ENCODE measurements at regions not wholly inside any gene's neighbourhood (a gene's known extent, or its start where the extent isn't known, plus 50 kb on each side); places are given as distances from the start of the nearest gene placed in this dataset.
A peak's percentile ranks its signal among the peaks of the same experiment; 100 is the strongest.
"Not testable (repeated sequence)": the region's sequence is repeated elsewhere in the genome, so short reads cannot be mapped to it uniquely, and the experiment has no call there.

DNA sequence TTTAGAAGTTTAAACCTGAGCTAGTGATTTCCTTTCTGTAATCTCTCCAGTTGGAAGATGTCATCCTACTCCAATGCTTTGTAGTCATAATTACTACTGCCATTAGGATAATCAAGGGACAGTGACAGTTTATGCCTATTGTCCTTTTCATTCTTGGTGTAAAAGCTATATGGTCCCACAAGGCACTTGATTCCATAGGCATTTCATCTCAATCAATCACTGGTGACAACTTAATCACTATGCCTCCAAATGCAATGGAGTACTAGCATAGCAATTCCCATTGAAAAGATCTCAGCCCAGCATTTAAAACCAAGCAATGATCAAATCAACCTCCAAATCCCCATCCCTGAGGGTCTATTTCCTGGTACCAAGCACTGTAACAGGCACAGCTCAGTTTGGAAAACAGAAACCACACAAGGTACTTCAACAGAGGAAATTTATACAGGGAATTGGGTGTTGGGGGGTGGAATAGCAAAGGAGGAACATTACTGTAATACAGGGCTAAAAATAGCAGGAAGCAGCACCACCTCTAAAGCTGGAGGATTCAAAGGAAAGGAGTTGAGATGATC, 51.0 kb downstream of the FHIP2A start:
- Mint-ChIP-seq H3K36me3 (ENCODE audit: low read depth) (no peaks in the 10 kb centered on the region), H3K4me1 (ENCODE audit: low read depth) (peaks cover 6% of the 10 kb centered on the region), H3K4me3 (no peak overlapping the region), H3K27ac (no peak overlapping the region), H3K27me3 (peaks cover 47% of the 10 kb centered on the region), H3K9me3 (no peaks in the 10 kb centered on the region)
- no peak for DNase-seq

- H3K4me3 Mint-ChIP-seq, result no peak overlapping the region
- DNase-seq, result no peak
- no peaks in the 10 kb centered on the region for H3K36me3 Mint-ChIP-seq (ENCODE audit: low read depth)
- no peak overlapping the region for H3K27ac Mint-ChIP-seq
- H3K4me1 Mint-ChIP-seq (ENCODE audit: low read depth), result peaks cover 13% of the 10 kb centered on the region
- H3K27me3 Mint-ChIP-seq, result peaks cover 65% of the 10 kb centered on the region
- H3K9me3 Mint-ChIP-seq, result no peaks in the 10 kb centered on the region
Observed at GRCh38 chr10:114874827-114875411, 53.3 kb downstream of the FHIP2A start.

DNA sequence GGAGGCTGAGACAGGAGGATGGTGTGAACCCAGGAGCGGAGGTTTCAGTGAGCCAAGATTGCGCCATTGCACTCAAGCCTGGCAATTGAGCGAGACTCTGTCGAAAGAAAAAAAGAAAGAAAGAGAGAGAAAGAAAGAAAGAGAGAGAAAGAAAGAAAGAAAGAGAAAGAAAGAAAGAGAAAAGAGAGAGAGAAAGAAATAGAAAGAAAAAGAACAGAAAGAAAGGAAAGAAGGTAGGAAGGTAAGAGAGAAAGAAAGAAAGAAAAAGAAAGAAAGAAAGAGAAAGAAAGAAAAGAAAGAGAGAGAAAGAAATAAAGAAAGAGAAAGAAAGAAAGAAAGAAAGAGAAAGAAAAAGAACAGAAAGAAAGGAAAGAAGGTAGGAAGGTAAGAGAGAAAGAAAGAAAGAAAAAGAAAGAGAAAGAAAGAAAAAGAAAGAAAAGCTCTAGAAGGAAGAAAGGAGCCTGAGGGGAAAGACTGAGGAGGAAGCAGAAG, 54.1 kb downstream of the FHIP2A start:
- peaks cover 13% of the 10 kb centered on the region for H3K4me1 Mint-ChIP-seq (ENCODE audit: low read depth)
- peaks cover 66% of the 10 kb centered on the region for H3K27me3 Mint-ChIP-seq
- not testable (repeated sequence) for H3K9me3 Mint-ChIP-seq; H3K36me3 Mint-ChIP-seq (ENCODE audit: low read depth); DNase-seq; H3K4me3 Mint-ChIP-seq; H3K27ac Mint-ChIP-seq

DNA sequence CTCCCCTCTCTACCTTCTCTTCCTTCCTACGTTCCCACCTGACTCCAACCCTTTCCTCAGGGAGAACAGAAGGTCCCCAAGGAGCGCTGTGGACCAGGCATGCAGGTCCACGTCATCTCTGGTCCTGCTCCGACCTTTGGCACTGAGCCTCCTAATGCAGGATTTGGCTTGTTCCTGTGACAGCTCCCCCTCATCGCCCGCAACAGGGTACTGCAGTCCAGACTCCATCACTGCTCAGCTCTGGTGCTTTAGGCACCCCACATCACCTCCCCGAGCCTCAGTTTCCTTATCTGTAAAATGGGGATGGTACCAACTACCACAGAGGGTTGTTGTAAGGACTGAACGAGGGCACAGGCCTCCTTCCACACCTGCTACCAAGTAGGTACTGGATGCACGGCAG, 54.6 kb downstream of the FHIP2A start:
- DNase-seq, result no peak
- peaks cover 13% of the 10 kb centered on the region for H3K4me1 Mint-ChIP-seq (ENCODE audit: low read depth)
- H3K9me3 Mint-ChIP-seq, result no peaks in the 10 kb centered on the region
- H3K4me3 Mint-ChIP-seq, result no peak overlapping the region
- peaks cover 66% of the 10 kb centered on the region for H3K27me3 Mint-ChIP-seq
- H3K36me3 Mint-ChIP-seq (ENCODE audit: low read depth), result no peaks in the 10 kb centered on the region
- no peak overlapping the region for H3K27ac Mint-ChIP-seq

DNA sequence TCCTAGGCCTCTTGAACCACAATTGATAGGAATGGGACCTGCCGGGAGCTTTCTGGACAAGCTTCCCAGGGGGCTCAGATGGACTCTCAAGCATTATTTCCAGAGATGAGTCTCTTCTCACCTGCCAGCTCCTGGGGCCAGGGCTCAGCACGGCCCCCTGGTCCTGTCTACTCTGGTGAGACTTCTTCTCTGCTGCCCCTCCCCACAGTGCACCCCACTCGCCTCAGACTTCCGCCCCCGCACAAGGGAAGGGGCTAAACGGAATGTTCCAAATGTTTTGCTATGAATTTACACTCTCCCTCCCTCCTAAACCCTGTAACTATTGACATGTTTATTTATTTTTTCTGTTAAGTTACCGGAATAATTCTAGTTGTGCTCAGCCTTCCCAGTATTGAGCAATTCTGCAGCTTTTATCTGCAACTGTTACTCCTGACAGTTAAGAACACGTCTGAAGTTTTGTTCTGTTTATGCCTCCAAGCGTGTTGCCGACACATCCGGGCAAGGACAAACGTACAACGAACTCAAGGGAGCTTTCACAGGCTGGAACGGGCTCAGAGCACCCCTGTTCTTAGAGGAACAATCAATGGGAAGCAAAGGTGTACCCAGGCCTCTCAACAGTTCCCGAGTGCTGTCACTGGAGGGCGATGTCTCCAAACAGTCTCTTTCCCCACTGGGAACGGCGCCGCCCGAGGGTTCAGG, 55.2 kb downstream of the FHIP2A start:
- no peak overlapping the region for H3K27ac Mint-ChIP-seq
- H3K36me3 Mint-ChIP-seq (ENCODE audit: low read depth), result no peaks in the 10 kb centered on the region
- H3K9me3 Mint-ChIP-seq, result no peaks in the 10 kb centered on the region
- H3K4me1 Mint-ChIP-seq (ENCODE audit: low read depth), result peaks cover 13% of the 10 kb centered on the region
- H3K27me3 Mint-ChIP-seq, result peaks cover 63% of the 10 kb centered on the region
- H3K4me3 Mint-ChIP-seq, result no peak overlapping the region
- DNase-seq, result peak; percentile 51

DNA sequence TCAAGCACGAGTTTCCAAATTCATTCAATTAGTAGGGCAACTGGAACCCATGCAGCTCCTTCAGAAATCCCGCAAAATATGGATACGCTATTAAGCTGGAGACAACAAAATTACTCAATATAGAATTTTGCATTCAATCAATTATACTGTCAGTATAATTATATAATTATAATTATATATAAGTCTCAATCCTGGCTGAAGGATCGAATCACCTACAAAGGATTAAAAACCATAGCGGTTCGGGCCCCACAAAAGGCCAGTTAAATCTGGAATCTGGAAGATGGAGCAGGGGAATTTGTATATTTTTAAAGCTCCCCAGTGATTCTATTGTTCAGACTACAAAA, 55.7 kb downstream of the FHIP2A start:
- H3K36me3 Mint-ChIP-seq (ENCODE audit: low read depth), result no peaks in the 10 kb centered on the region
- H3K9me3 Mint-ChIP-seq, result no peaks in the 10 kb centered on the region
- no peak overlapping the region for H3K4me3 Mint-ChIP-seq
- H3K4me1 Mint-ChIP-seq (ENCODE audit: low read depth), result peaks cover 13% of the 10 kb centered on the region
- DNase-seq, result no peak
- H3K27ac Mint-ChIP-seq, result no peak overlapping the region
- peaks cover 63% of the 10 kb centered on the region for H3K27me3 Mint-ChIP-seq

- no peak for DNase-seq
- Mint-ChIP-seq H3K4me1 (ENCODE audit: low read depth) (peaks cover 13% of the 10 kb centered on the region), H3K27me3 (peaks cover 49% of the 10 kb centered on the region), H3K36me3 (ENCODE audit: low read depth) (no peaks in the 10 kb centered on the region), H3K9me3 (no peaks in the 10 kb centered on the region), H3K4me3 (no peak overlapping the region), H3K27ac (no peak overlapping the region)
Observed at GRCh38 chr10:114879093-114879492, 57.5 kb downstream of the FHIP2A start.

- Mint-ChIP-seq H3K27ac (no peak overlapping the region), H3K4me1 (ENCODE audit: low read depth) (peaks cover 13% of the 10 kb centered on the region), H3K27me3 (peaks cover 45% of the 10 kb centered on the region), H3K9me3 (no peaks in the 10 kb centered on the region), H3K4me3 (no peak overlapping the region), H3K36me3 (ENCODE audit: low read depth) (no peaks in the 10 kb centered on the region)
- peak; percentile 52 for DNase-seq
Observed at GRCh38 chr10:114879541-114880158, 58.1 kb downstream of the FHIP2A start.

DNA sequence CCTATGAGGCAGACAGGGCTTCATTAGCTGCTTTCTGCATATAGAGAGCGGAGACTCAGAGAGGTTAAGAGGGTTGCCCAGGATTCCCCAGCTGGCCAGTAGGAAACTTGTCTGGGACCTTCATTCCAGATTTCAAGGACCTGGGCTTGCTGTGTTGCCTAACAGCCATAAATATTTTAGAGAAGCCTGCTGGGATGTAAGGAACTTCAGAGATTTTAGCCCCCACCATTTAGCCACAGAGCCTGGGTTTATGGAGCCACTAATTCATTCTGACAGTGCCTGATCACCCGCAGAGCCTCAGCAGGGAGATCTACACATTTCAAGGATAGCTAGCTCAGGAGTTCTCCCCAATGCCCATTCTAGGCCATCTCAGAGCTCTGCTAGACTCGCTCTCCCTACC, 56.6 kb upstream of the TRUB1 start:
- Mint-ChIP-seq H3K4me3 (no peak overlapping the region), H3K4me1 (ENCODE audit: low read depth) (peaks cover 9% of the 10 kb centered on the region), H3K27ac (no peak overlapping the region), H3K9me3 (no peaks in the 10 kb centered on the region), H3K27me3 (peaks cover 29% of the 10 kb centered on the region), H3K36me3 (ENCODE audit: low read depth) (no peaks in the 10 kb centered on the region)
- no peak for DNase-seq

DNA sequence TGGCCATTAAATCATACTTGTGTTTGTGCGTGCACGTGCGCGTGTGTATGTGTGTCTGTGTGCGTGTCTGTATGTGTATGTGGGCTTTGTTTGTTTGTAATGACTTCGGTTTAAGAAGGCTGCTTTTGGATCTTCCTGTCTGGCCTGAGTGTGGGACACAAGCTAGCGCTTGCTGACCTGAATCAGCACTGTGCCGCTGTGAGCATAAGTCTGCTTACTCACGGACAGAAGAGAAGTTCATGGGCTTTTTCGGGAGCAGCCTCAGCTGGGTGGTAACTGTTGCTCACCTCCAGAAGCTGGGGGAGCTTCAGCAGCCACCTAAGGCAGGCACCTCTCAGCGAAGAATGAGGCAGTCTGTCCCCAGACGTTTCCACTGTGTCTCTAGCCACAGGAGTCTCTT, 56.1 kb upstream of the TRUB1 start:
- peaks cover 24% of the 10 kb centered on the region for H3K27me3 Mint-ChIP-seq

DNA sequence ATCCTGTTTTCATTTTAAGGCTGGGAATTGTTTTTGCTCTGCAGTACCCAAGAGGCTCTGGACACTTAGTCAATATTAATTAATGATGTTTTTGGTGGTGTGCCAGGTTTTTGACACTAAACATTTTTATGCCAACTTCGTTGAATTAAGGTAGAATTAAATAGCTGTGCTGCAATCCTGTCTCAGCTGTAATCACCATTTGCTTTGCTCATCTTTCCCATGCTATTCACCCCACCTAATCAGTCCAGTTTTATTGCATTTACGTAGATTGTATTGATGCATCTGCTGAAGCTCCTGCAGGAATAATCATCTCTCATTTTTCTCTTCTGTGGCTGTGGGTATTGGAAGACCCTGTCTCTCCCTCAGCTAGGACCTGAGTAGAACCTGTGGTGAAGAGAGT, 52.6 kb upstream of the TRUB1 start:
- H3K36me3 Mint-ChIP-seq (ENCODE audit: low read depth), result no peaks in the 10 kb centered on the region
- no peak overlapping the region for H3K4me3 Mint-ChIP-seq
- H3K9me3 Mint-ChIP-seq, result no peaks in the 10 kb centered on the region
- H3K27me3 Mint-ChIP-seq, result peaks cover 3% of the 10 kb centered on the region
- no peaks in the 10 kb centered on the region for H3K4me1 Mint-ChIP-seq (ENCODE audit: low read depth)
- H3K27ac Mint-ChIP-seq, result no peak overlapping the region
- DNase-seq, result no peak

More for the DNA sequence above, 56.1 kb upstream of the TRUB1 start:
- no peak for DNase-seq
- Mint-ChIP-seq H3K36me3 (ENCODE audit: low read depth) (no peaks in the 10 kb centered on the region), H3K4me1 (ENCODE audit: low read depth) (peaks cover 8% of the 10 kb centered on the region), H3K27ac (no peak overlapping the region), H3K4me3 (no peak overlapping the region), H3K9me3 (no peaks in the 10 kb centered on the region)

Measured in activated T-cell treated with anti-CD3 and anti-CD28 coated beads, Interleukin-2, amount 50 U/mL, for 24 hours (primary cell).